HG03139 (cell line): ENCODE measurements at regions not wholly inside any gene's neighbourhood (a gene's known extent, or its start where the extent isn't known, plus 50 kb on each side); places are given as distances from the start of the nearest gene placed in this dataset.
"Not testable (repeated sequence)": the region's sequence is repeated elsewhere in the genome, so short reads cannot be mapped to it uniquely, and the experiment has no call there.

Source experiments
- ATAC-seq: cut with Tn5 transposase; IDR thresholded peaks from one replicate; pipeline ENCODE4 v1.9.1; 2021; ENCODE audit not compliant: unreplicated experiment

GRCh38 chr13:90910018-90910639 lies 437.4 kb upstream of the MIR17HG start:
- ATAC-seq: no peak

- no peak for ATAC-seq
Measured at GRCh38 chr13:90912247-90912646, 435.2 kb upstream of the MIR17HG start.

- ATAC-seq: no peak
Measured at GRCh38 chr13:90918536-90918935, 429.0 kb upstream of the MIR17HG start.

- ATAC-seq: no peak
Measured at GRCh38 chr13:90919153-90919552, 428.3 kb upstream of the MIR17HG start.

- ATAC-seq: no peak
Measured at GRCh38 chr13:90926459-90926858, 421.0 kb upstream of the MIR17HG start.

- ATAC-seq: no peak
Measured at GRCh38 chr13:90928109-90928508, 419.4 kb upstream of the MIR17HG start.

- ATAC-seq: no peak
Measured at GRCh38 chr13:90933097-90933826, 414.2 kb upstream of the MIR17HG start.

- ATAC-seq: no peak
Measured at GRCh38 chr13:90934741-90935140, 412.7 kb upstream of the MIR17HG start.

GRCh38 chr13:90938848-90939247 lies 408.6 kb upstream of the MIR17HG start:
- ATAC-seq: no peak

GRCh38 chr13:90943946-90944345 lies 403.5 kb upstream of the MIR17HG start:
- no peak for ATAC-seq

GRCh38 chr13:90945146-90945545 lies 402.3 kb upstream of the MIR17HG start:
- not testable (repeated sequence) for ATAC-seq

- ATAC-seq: not testable (repeated sequence)
Measured at GRCh38 chr13:90946125-90946524, 401.4 kb upstream of the MIR17HG start.

GRCh38 chr13:90947976-90948375 lies 399.5 kb upstream of the MIR17HG start:
- no peak for ATAC-seq

GRCh38 chr13:90950160-90950559 lies 397.3 kb upstream of the MIR17HG start:
- ATAC-seq: no peak

GRCh38 chr13:90951663-90952062 lies 395.8 kb upstream of the MIR17HG start:
- ATAC-seq: no peak

GRCh38 chr13:90952326-90952725 lies 395.2 kb upstream of the MIR17HG start:
- no peak for ATAC-seq

- no peak for ATAC-seq
Measured at GRCh38 chr13:90954605-90955195, 392.8 kb upstream of the MIR17HG start.

- no peak for ATAC-seq
Measured at GRCh38 chr13:90956031-90956430, 391.5 kb upstream of the MIR17HG start.

- ATAC-seq: no peak
Measured at GRCh38 chr13:90958866-90959265, 388.6 kb upstream of the MIR17HG start.

- no peak for ATAC-seq
Measured at GRCh38 chr13:90968166-90968904, 379.2 kb upstream of the MIR17HG start.

GRCh38 chr13:90974249-90974975 lies 373.1 kb upstream of the MIR17HG start:
- no peak for ATAC-seq
